ENCODE measurements at regions not wholly inside any gene's neighbourhood (a gene's known extent, or its start where the extent isn't known, plus 50 kb on each side); places are given as distances from the start of the nearest gene placed in this dataset.

DNA sequence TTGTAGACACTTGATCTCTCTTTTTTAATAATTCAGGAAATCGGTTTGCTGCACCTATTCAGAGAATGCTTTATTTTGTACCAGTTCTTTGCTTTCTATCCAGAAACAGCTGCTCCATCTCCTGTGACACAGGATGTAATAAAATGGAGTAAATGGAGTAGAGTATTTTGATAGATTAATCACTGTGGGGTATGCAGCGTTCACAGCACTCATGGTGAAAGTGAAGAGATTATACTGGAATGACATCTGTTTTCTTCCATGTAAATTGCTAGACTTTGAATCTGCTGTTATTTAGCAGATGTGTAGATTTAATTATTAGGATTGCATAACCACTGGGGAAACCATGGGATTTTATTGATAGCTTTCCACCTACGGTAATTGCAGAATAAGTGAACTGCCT lies 227.3 kb upstream of the ARHGAP42 start:
- TF ChIP-seq, protein P1, sequence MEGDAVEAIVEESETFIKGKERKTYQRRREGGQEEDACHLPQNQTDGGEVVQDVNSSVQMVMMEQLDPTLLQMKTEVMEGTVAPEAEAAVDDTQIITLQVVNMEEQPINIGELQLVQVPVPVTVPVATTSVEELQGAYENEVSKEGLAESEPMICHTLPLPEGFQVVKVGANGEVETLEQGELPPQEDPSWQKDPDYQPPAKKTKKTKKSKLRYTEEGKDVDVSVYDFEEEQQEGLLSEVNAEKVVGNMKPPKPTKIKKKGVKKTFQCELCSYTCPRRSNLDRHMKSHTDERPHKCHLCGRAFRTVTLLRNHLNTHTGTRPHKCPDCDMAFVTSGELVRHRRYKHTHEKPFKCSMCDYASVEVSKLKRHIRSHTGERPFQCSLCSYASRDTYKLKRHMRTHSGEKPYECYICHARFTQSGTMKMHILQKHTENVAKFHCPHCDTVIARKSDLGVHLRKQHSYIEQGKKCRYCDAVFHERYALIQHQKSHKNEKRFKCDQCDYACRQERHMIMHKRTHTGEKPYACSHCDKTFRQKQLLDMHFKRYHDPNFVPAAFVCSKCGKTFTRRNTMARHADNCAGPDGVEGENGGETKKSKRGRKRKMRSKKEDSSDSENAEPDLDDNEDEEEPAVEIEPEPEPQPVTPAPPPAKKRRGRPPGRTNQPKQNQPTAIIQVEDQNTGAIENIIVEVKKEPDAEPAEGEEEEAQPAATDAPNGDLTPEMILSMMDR (IDR thresholded peaks at IDR 0.05): no peak
- no peak for TF ChIP-seq POLR2A (IDR thresholded peaks at IDR 0.05)
- Histone ChIP-seq H3K36me3 (no peaks in the 10 kb centered on the region), H3K27me3 (no peaks in the 10 kb centered on the region), H3K4me3 (no peak overlapping the region), H3K27ac (no peak overlapping the region), H3K9me3 (no peaks in the 10 kb centered on the region), H3K4me1 (no peaks in the 10 kb centered on the region)
- intact Hi-C loops (cut with DNase I): no loop called here
- DNase-seq (no peak), ATAC-seq (no peak)
- WGBS, 4 donors: 63 to 69% (median 67%) methylated on average over 3 of the region's 3 CpGs

- no peak overlapping the region for H3K4me3 ChIP-seq
- H3K36me3 ChIP-seq: no peaks in the 10 kb centered on the region
- H3K4me1 ChIP-seq: no peaks in the 10 kb centered on the region
- TF ChIP-seq, protein P1 (IDR thresholded peaks at IDR 0.05): no peak
- no peak for TF ChIP-seq POLR2A (IDR thresholded peaks at IDR 0.05)
- no peak overlapping the region for H3K27ac ChIP-seq
- 80 to 84% (median 81%) methylated on average over 3 of the region's 3 CpGs for WGBS, 4 donors
- no peaks in the 10 kb centered on the region for H3K27me3 ChIP-seq
- DNase-seq (no peak), ATAC-seq (no peak)
- H3K9me3 ChIP-seq: peaks cover 0 to 1% (median 0%) of the 10 kb centered on the region in 12 donors
- intact Hi-C loops (cut with DNase I): no loop called here
Measured at GRCh38 chr11:100460426-100460825, 226.7 kb upstream of the ARHGAP42 start.

- TF ChIP-seq, protein P1 (IDR thresholded peaks at IDR 0.05): no peak
- no peak for TF ChIP-seq POLR2A (IDR thresholded peaks at IDR 0.05)
- WGBS, 4 donors: 84 to 92% (median 90%) methylated on average over 3 of the region's 3 CpGs
- no peak for ATAC-seq
- H3K4me3 ChIP-seq: no peak overlapping the region
- DNase-seq: no peak
- H3K27ac ChIP-seq: no peak overlapping the region
- H3K9me3 ChIP-seq: peaks cover 0 to 11% (median 0%) of the 10 kb centered on the region in 12 donors
- no peaks in the 10 kb centered on the region for H3K27me3 ChIP-seq
- intact Hi-C loops (cut with DNase I): no loop called here
- peaks cover 0 to 10% (median 0%) of the 10 kb centered on the region in 12 donors for H3K4me1 ChIP-seq
- no peaks in the 10 kb centered on the region for H3K36me3 ChIP-seq
Measured at GRCh38 chr11:100467821-100468508, 219.1 kb upstream of the ARHGAP42 start.

DNA sequence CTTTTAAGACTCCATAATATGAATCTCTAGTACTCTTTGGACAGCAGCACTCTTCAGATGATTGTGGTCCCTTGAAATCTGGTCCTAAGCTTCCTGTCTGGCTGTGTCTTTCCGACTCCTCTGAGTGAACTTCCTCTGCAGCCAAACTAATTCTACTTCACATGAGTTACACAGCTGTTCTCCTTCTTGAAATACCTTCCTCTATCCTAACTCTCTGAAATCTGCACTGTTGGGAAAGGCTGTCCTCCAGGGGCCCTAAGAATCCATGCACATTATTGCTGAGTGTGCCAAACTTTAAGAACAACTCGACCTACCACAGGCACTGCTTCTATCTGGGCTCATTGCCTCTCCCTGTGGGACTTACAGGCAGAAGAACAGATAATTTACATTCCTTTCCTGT lies 217.3 kb upstream of the ARHGAP42 start:
- no peak for ATAC-seq
- Histone ChIP-seq H3K9me3 (peaks cover 0 to 11% (median 0%) of the 10 kb centered on the region in 12 donors), H3K27ac (no peak overlapping the region), H3K36me3 (no peaks in the 10 kb centered on the region), H3K4me1 (peaks cover 0 to 10% (median 0%) of the 10 kb centered on the region in 12 donors), H3K27me3 (no peaks in the 10 kb centered on the region), H3K4me3 (no peak overlapping the region)
- DNase-seq: no peak
- 20 to 35% (median 26%) methylated on average over 2 of the region's 2 CpGs for WGBS, 4 donors
- intact Hi-C loops (cut with DNase I): no loop called here
- TF ChIP-seq, protein P1 (IDR thresholded peaks at IDR 0.05): no peak
- TF ChIP-seq POLR2A (IDR thresholded peaks at IDR 0.05): no peak

All from heart left ventricle (tissue), 16 donors.